ENCODE measurements at regions not wholly inside any gene's neighbourhood (a gene's known extent, or its start where the extent isn't known, plus 50 kb on each side); places are given as distances from the start of the nearest gene placed in this dataset.

DNA sequence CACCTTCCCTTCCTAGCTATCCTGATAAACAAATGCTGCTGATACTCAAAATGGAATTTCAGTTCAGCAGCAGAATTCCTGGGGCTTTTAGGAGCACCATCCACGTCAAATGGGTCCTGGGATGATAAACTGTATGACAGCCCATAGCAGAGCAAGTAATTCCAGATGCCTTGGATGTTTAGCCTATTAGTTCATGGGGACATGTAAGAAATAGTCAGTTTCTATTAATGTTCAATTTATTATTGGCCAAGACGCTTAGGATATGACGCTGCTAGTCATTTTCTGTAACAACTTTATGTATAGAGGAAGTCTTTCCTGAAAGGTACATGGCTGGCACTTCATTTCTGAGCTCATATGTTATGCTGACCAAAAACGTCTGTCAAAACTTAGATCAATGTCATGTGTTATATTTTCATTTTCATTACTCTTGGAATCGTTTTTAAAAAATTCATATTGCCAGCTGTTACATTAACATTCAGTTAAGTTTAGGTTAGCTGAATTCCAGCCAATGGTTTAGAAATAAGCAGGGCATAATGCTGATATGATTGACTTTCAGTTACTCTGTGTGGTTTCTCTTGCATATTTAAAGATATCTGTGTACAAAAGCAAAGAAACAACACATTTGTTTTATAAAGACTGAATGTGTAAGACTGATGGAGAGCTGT lies 243.8 kb downstream of the CSNK1G3 start:
- DNase-seq (ENCODE audit: low spot score in 2 of 2) = no peak
- TF ChIP-seq CTCF (IDR thresholded peaks at IDR 0.05) = no peak
- TF ChIP-seq POLR2A (IDR thresholded peaks at IDR 0.05) = no peak
- intact Hi-C loops (cut with DNase I; ENCODE audit: low total_unique reads) = no loop called here
- 22% methylated on average over 5 of the region's 5 CpGs for WGBS, 2 donors
- H3K4me3 ChIP-seq (ENCODE audit: low read depth, poor library complexity, severe bottlenecking) = no peak overlapping the region

GRCh38 chr5:123754908-123755307 lies 242.9 kb downstream of the CSNK1G3 start:
- DNase-seq (ENCODE audit: low spot score in 2 of 2) = no peak
- TF ChIP-seq CTCF (IDR thresholded peaks at IDR 0.05) = no peak
- no peak for TF ChIP-seq POLR2A (IDR thresholded peaks at IDR 0.05)
- WGBS, 2 donors = 53 to 57% methylated on average over 3 of the region's 3 CpGs
- intact Hi-C loops (cut with DNase I; ENCODE audit: low total_unique reads) = no loop called here
- no peak overlapping the region for H3K4me3 ChIP-seq (ENCODE audit: low read depth, poor library complexity, severe bottlenecking)

DNA sequence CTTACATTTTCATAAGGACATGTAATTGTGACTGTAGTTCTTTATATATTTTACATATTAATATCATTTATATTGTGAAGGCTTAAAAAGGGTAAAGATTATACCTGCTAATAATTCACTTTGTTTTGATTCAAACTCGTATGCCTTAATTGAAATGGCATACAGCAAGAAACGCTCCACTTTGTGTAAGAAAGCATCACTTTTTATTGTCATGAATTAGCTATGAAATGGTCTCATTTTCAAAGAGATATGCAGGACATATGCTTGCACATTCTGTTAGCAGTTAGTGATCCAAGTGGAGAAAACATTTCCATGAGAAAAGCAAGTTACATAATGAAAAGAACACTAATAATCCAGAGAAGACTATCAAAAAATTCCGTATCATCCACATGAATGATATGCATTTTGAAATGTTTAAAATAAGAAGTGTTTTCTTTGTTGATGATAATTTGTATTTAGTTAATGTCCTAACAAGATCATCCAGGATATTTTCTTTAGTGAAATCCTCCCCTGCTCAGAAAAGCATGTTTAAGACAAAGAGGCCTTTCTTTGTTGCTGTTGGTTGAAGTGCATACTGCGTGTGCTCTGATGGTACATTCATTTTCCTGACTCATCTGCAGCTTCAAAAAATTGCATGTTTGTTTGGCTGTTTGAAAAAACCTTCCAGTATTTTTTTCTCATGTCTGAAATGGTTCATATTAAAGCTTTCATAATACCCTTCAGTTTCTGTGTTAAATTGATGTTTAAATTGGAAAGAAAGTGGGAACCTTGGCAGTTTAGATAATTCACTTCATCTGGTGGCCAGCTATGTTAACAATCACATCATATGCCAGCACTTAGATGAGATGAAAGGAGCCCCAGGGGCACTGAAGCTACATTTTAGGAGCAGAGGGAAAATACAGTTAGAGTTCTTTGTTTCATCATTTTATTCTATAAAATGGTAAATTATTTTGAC lies 242.2 kb downstream of the CSNK1G3 start:
- no peak for TF ChIP-seq CTCF (IDR thresholded peaks at IDR 0.05)
- TF ChIP-seq POLR2A (IDR thresholded peaks at IDR 0.05) = no peak
- intact Hi-C loops (cut with DNase I; ENCODE audit: low total_unique reads) = no loop called here
- WGBS, 2 donors = 59 to 67% methylated on average over 4 of the region's 4 CpGs
- no peak for DNase-seq (ENCODE audit: low spot score in 2 of 2)
- H3K4me3 ChIP-seq (ENCODE audit: low read depth, poor library complexity, severe bottlenecking) = no peak overlapping the region

- no peak for DNase-seq (ENCODE audit: low spot score in 2 of 2)
- no peak for TF ChIP-seq POLR2A (IDR thresholded peaks at IDR 0.05)
- TF ChIP-seq CTCF (IDR thresholded peaks at IDR 0.05) = no peak
- no peak overlapping the region for H3K4me3 ChIP-seq (ENCODE audit: low read depth, poor library complexity, severe bottlenecking)
- WGBS, 2 donors = 66 to 78% methylated on average over 3 of the region's 3 CpGs
- intact Hi-C loops (cut with DNase I; ENCODE audit: low total_unique reads) = no loop called here
Observed at GRCh38 chr5:123753180-123753936, 241.4 kb downstream of the CSNK1G3 start.

DNA sequence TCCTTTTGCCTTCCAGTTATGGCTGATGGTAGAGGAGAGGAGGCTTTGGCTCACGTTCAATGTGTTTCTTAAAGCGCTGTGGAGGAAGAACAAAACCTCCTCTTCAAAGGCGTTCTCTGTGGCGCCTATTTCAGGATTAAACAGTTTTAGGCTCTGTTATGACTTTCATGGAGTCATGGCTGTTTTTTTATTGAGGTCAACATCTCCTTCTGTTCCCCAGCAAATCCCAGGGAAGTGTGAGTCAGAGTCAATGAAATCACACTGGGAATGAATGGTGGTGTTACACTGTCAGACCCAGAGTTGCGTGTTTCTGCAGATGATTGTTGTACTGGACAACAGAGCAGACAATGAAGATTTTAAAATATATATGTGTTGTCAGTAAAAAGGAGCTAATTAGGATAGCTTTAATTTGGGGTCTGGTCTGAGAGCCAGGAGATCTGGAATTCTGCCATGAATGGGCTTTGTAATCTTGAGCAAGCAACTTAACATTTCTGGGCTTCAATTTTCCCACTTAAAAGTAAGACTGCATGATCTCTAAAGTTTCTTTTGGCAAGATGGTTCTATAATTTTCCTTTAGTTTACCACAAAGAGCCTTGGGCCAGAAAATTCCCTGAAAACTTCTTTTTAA lies 240.7 kb downstream of the CSNK1G3 start:
- DNase-seq (ENCODE audit: low spot score in 2 of 2) = no peak
- no peak overlapping the region for H3K4me3 ChIP-seq (ENCODE audit: low read depth, poor library complexity, severe bottlenecking)
- WGBS, 2 donors = 65 to 83% methylated on average over 5 of the region's 5 CpGs
- intact Hi-C loops (cut with DNase I; ENCODE audit: low total_unique reads) = no loop called here
- no peak for TF ChIP-seq POLR2A (IDR thresholded peaks at IDR 0.05)
- no peak for TF ChIP-seq CTCF (IDR thresholded peaks at IDR 0.05)

Measured in lower leg skin (tissue), 4 donors.